ENCODE measurements at regions not wholly inside any gene's neighbourhood (a gene's known extent, or its start where the extent isn't known, plus 50 kb on each side); places are given as distances from the start of the nearest gene placed in this dataset.

DNA sequence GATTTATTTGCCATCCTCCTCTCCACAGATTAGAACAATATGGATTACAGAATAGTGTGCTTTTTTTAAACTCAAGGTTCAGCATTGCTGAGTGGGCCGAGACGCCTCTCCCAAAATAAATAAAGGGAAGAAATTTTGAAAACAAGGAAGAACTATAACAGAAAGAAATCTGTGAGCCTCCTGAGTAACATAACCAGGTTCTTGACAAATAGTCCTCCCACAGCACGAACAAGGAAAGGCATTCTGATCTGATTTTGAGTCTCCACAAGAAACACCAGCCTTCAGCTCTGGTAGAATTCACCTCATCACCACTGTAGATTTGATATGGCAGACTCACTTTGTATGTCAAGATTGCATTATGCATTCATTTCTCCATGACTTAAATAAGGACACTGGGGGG is 173.6 kb downstream of the HHIP start:
- no peak overlapping the region for H3K4me3 ChIP-seq (ENCODE audit: low read length)
- TF ChIP-seq, protein P1, sequence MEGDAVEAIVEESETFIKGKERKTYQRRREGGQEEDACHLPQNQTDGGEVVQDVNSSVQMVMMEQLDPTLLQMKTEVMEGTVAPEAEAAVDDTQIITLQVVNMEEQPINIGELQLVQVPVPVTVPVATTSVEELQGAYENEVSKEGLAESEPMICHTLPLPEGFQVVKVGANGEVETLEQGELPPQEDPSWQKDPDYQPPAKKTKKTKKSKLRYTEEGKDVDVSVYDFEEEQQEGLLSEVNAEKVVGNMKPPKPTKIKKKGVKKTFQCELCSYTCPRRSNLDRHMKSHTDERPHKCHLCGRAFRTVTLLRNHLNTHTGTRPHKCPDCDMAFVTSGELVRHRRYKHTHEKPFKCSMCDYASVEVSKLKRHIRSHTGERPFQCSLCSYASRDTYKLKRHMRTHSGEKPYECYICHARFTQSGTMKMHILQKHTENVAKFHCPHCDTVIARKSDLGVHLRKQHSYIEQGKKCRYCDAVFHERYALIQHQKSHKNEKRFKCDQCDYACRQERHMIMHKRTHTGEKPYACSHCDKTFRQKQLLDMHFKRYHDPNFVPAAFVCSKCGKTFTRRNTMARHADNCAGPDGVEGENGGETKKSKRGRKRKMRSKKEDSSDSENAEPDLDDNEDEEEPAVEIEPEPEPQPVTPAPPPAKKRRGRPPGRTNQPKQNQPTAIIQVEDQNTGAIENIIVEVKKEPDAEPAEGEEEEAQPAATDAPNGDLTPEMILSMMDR (conservative IDR thresholded peaks at IDR 0.05; ENCODE audit: low read depth, low read length): no peak
- no peak for DNase-seq (ENCODE audit: low read depth)

DNA sequence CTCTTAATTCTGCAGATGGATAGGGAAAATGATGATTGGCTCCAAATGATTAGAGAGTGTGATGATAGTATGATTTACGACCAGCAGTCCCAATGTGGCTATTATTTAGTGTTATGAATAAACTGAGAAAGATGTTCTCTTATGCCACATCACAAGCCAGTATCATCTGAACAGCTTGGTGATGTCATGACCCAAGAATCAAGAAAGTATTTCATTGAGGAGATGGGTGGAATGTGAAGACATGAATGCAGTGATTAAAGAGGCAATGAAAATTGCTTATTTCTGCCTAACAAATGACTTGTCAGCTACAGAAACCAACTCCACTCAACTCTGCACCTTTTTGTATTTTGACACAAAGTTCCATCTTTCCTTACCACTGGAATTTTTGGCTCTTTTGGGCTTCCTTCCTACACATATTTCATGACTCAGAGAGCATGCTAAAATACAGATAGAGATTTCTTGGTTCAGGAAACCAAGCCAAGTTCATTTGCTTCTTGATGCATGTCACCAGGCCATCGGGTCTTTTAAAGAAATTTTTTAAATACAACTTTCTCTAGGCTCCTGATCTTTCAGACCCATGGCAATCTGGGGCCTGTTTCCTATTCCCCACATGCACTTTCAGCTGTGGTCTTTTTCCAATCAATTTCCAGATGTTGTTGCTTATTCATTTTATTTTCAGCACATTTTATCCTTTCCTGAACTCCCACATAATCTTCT is 174.2 kb downstream of the HHIP start:
- H3K4me3 ChIP-seq (ENCODE audit: low read length): no peak overlapping the region
- TF ChIP-seq, protein P1 (conservative IDR thresholded peaks at IDR 0.05; ENCODE audit: low read depth, low read length): no peak
- no peak for DNase-seq (ENCODE audit: low read depth)

DNA sequence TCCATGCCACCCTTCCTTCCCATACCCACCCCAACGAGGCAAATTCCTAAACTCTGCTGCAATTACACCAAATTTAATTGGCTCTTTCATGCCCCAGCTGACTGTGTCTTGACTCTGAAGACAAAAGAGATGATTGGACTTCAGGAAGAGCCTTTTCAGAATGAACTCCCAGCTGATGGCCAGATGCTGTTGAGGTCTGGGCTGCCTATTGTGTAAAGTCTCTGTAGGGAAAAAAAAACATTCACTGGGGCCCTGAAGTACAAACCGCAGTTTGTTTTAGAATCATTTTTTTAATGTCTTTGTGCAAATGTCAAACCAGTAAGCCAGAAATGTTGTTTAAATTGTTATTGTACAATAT is 174.8 kb downstream of the HHIP start:
- no peak for DNase-seq (ENCODE audit: low read depth)
- TF ChIP-seq, protein P1 (conservative IDR thresholded peaks at IDR 0.05; ENCODE audit: low read depth, low read length): no peak

DNA sequence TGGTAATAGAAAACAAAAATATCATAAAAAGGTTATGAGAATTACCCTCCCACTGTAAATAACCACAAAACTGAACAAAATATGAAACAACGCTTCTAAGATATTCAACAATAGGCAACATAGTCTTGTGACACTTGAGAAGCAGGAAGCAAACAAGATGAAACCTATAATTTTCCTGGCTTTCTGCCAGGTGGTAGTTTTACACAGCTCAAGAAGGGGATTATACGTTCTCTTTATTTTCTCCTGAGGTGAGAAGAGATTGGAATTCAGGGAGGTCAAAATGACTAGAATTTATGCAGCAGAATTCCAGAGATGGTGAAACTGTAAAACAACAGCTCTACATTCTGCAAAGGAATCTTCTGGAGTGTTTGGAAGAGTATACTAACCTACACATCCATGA is 186.0 kb downstream of the HHIP start:
- no peak overlapping the region for H3K4me3 ChIP-seq (ENCODE audit: low read length)
- TF ChIP-seq, protein P1 (conservative IDR thresholded peaks at IDR 0.05; ENCODE audit: low read depth, low read length): no peak
- DNase-seq (ENCODE audit: low read depth): peak; percentile 55

More for the DNA sequence above, 174.8 kb downstream of the HHIP start:
- no peak overlapping the region for H3K4me3 ChIP-seq (ENCODE audit: low read length)

DNA sequence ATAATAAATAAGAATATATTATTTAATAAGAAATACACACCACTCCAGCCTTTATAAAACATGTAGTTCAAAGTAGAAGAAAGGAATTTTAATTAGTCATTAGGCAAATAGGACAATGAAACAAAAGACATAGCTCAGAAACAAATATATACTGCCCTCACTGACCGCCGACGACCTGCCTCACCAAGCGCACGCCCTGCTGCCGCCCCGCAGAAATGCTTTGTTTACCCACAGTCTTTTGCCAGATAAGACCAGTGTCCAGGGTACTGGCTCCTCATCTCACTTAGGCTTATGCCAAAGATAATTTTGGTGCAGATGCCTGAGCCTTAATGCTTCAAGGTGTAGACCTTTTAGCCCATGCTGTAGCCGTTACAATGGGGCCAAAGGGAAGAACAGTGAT is 199.5 kb downstream of the HHIP start:
- DNase-seq (ENCODE audit: low read depth): no peak
- TF ChIP-seq, protein P1 (conservative IDR thresholded peaks at IDR 0.05; ENCODE audit: low read depth, low read length): no peak
- no peak overlapping the region for H3K4me3 ChIP-seq (ENCODE audit: low read length)

DNA sequence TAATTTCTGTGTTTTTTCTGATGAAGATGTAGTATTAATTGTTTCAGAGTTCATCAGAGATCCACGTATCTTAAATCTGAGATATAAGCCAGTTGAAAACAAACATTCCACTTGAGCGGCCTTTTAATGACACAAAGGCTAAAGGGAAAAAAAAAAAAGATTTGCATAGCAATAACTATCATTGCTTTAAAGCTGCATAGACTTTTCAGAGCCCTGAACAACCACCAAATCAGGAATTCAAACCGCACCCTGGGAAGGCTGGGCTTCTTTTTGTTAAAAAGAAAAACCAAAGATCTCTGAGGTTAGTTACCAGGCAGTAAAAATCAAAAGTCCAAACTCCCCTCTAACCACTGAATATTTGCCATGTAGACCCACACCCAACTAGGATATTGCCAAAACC is 206.0 kb downstream of the HHIP start:
- no peak overlapping the region for H3K4me3 ChIP-seq (ENCODE audit: low read length)
- TF ChIP-seq, protein P1 (conservative IDR thresholded peaks at IDR 0.05; ENCODE audit: low read depth, low read length): no peak
- no peak for DNase-seq (ENCODE audit: low read depth)

DNA sequence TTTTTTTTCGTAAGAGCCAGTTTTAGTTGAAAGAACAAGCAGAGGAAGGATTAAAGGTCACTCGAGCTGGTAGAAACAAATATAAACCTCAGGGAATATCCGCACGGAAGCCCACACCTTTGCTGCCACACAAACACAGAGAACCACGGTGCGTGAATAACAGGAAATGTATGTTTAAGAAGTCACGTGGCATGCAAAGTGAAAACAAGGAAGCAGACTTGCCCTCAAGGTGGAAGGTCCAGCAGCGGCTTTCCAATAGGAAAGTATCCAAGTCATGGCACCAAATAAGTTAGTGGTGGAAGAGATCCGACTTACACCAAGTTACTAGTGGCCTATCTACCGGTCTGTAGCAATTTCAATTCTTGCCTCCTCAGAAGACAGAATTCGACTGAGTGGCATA is 215.5 kb downstream of the HHIP start:
- TF ChIP-seq, protein P1 (conservative IDR thresholded peaks at IDR 0.05; ENCODE audit: low read depth, low read length): no peak
- no peak overlapping the region for H3K4me3 ChIP-seq (ENCODE audit: low read length)
- DNase-seq (ENCODE audit: low read depth): no peak
